SKM-1 treated with dmso at 0.1 percent for 144 hours (cell line): ENCODE measurements at regions not wholly inside any gene's neighbourhood (a gene's known extent, or its start where the extent isn't known, plus 50 kb on each side); places are given as distances from the start of the nearest gene placed in this dataset.
"Not testable (repeated sequence)": the region's sequence is repeated elsewhere in the genome, so short reads cannot be mapped to it uniquely, and the experiment has no call there.

ENCODE experiments used
- DNase-seq: peaks from one replicate; lab custom pipeline; 2025; ENCODE audit not compliant: unreplicated experiment; lab: John Stamatoyannopoulos, UW

GRCh38 chr9:110011628-110012320 lies 196.2 kb downstream of the C9orf152 start:
- no peak for DNase-seq

- DNase-seq: no peak
These were observed 194.9 kb downstream of the C9orf152 start for GRCh38 chr9:110013064-110013463.

GRCh38 chr9:110015759-110016158 lies 192.2 kb downstream of the C9orf152 start:
- DNase-seq: no peak

- DNase-seq: no peak
These were observed 191.6 kb downstream of the C9orf152 start for GRCh38 chr9:110016340-110016739.

GRCh38 chr9:110020216-110020615 lies 187.7 kb downstream of the C9orf152 start:
- DNase-seq: not testable (repeated sequence)

- DNase-seq: peak; percentile 54
These were observed 186.1 kb downstream of the C9orf152 start for GRCh38 chr9:110021891-110022290.

- not testable (repeated sequence) for DNase-seq
These were observed 184.7 kb downstream of the C9orf152 start for GRCh38 chr9:110023221-110023620.

- DNase-seq: no peak
These were observed 182.3 kb downstream of the C9orf152 start for GRCh38 chr9:110025551-110026170.

- DNase-seq: peak; percentile 46
These were observed 180.3 kb downstream of the C9orf152 start for GRCh38 chr9:110027671-110028081.

GRCh38 chr9:110028271-110028670 lies 179.7 kb downstream of the C9orf152 start:
- no peak for DNase-seq

GRCh38 chr9:110028676-110029075 lies 179.3 kb downstream of the C9orf152 start:
- no peak for DNase-seq

GRCh38 chr9:110029429-110029955 lies 178.5 kb downstream of the C9orf152 start:
- DNase-seq: peak; percentile 69

- no peak for DNase-seq
These were observed 177.9 kb downstream of the C9orf152 start for GRCh38 chr9:110029956-110030480.

- DNase-seq: no peak
These were observed 177.3 kb downstream of the C9orf152 start for GRCh38 chr9:110030632-110031031.

- DNase-seq: no peak
These were observed 176.3 kb downstream of the C9orf152 start for GRCh38 chr9:110031511-110032173.

GRCh38 chr9:110032532-110032931 lies 175.4 kb downstream of the C9orf152 start:
- not testable (repeated sequence) for DNase-seq

- DNase-seq: no peak
These were observed 174.1 kb downstream of the C9orf152 start for GRCh38 chr9:110033869-110034268.

GRCh38 chr9:110036286-110036685 lies 171.7 kb downstream of the C9orf152 start:
- DNase-seq: no peak

- no peak for DNase-seq
These were observed 167.2 kb downstream of the C9orf152 start for GRCh38 chr9:110040788-110041187.

GRCh38 chr9:110041452-110041851 lies 166.5 kb downstream of the C9orf152 start:
- no peak for DNase-seq

- DNase-seq: no peak
These were observed 160.6 kb downstream of the C9orf152 start for GRCh38 chr9:110047232-110047954.
